DMS53 (cell line): ENCODE measurements at regions not wholly inside any gene's neighbourhood (a gene's known extent, or its start where the extent isn't known, plus 50 kb on each side); places are given as distances from the start of the nearest gene placed in this dataset.

ENCODE experiments used
- DNase-seq: peaks from one replicate; lab custom pipeline; 2025; lab: John Stamatoyannopoulos, UW

GRCh38 chr2:217525076-217525475 lies 477.7 kb downstream of the TNS1 start:
- no peak for DNase-seq

GRCh38 chr2:217523286-217523685 lies 479.5 kb downstream of the TNS1 start:
- no peak for DNase-seq

GRCh38 chr2:217521820-217522219 lies 481.0 kb downstream of the TNS1 start:
- no peak for DNase-seq

DNA sequence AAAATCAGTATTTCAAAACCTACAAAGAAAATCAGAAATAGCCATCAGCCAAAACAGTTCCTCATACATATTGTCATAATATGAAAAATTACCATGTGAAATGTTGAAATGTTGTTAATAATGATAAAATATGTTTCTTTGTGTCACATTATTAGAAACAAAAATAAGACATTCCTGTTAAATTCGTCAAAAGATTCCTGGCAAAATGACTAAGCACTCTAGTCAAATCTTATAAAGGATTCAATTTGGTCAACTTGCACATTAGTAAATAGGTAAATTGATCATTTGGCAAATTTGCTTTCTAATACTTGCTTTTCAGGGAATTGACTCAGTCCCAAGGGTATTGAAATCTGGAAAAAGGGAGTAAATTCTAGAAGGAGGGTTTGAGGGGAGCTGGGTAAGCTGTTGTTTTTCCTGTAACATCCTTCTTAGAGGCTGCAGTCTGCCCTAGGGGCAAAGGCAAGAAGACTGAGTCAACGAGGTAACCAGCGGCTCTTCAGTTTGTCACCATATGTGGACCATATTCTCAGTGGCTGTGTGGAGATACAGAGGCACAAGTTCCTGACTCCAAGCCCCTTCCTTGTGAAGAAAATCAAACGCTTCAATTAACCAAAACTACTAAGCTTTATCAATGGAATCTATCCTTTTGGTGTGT lies 482.3 kb downstream of the TNS1 start:
- DNase-seq: no peak

- DNase-seq: peak; percentile 11
Observed at GRCh38 chr2:217517402-217517801, 485.4 kb downstream of the TNS1 start.

DNA sequence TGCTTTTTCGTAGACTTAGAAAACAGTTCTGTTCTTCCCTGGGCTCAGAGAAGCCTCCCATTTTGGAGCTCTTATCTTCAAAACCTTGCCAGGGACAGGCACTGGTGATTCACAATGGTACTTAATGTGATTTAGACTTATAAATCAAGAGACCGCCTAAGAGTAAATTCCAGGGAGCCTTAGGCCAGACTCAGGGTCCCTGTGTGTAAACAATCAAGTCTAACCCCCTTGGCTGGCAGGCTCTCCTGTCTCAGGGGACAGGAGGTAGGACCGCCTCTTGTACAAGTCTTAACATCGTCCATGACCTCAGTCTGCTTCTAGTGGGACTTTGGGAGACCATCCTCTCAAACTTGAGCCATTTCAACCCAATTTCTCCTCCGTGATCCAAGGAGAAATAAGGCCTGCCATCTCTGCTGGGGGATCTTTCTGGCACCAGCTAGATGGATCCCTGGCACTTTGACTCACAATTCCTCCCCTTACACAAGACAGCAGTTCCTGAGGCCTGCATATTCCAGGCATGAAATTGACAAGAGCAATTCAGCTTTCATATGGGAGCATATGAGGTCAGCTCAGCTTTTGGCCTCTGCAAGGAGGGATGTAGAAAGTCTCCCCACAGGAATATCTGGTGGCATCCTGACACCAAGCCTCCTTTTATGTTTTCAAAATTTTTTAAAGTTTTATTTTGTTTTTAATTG lies 487.0 kb downstream of the TNS1 start:
- DNase-seq: no peak

GRCh38 chr2:217513258-217513657 lies 489.5 kb downstream of the TNS1 start:
- DNase-seq: no peak

- DNase-seq: no peak
Observed at GRCh38 chr2:217512728-217513127, 490.1 kb downstream of the TNS1 start.

DNA sequence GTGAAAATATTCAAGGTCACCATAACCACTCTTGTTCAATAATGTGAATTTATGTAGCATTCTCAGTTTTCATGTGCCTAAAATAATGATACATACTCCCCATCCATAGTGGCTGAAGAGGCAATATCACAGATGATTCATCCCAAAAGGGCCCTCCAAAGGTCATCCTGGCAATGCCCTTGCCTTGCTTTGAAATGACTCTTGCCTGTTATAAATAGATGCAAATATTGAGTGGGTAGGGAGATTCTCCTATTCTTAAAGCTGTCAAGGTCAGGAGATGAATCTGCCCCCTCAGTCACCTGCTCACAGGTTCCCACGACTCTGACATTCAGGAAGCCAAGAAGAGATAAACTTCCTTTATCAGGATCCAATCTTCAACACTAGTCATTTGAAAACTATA lies 490.5 kb downstream of the TNS1 start:
- peak; percentile 5 for DNase-seq

DNA sequence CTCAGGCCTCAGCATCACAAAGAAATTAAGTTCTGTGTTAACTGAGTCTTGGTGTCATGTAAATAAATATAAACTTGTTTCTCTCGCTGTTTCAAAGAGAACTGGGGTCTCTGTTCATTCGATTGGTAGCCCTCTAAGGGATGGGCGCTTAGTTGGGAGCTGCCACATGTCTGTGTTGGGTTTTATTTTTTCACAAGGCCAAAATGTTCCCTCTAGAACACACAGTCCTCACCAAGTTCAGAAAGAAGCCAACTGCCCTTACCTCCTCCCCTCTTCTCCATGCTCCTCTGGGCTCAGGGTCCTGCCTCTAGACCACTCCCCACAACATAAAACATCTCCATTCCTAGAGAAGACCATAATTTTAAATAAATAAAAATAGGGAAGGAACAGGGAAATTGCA lies 490.9 kb downstream of the TNS1 start:
- no peak for DNase-seq

- peak; percentile 87 for DNase-seq
Observed at GRCh38 chr2:217510771-217511291, 492.0 kb downstream of the TNS1 start.

- DNase-seq: no peak
Observed at GRCh38 chr2:217505303-217505702, 497.5 kb downstream of the TNS1 start.

DNA sequence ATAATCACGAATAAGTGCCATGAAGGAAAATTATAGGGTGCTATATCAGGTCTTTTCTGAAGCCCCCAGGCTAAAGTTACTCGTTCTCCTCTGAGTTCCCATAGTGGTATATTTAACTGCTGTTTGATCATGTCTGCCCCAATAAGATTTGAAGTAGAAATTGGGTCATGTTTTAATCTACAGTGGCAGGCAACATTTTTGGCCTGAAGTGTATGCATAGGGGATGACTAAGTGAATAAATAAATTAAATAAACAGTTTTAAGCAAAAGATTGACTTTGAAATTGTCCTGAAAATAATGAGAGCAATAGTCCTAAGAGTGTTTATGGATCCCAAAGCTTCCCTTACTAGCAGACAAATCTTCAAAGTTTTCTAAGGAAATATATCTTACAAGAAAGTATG lies 500.9 kb downstream of the TNS1 start:
- no peak for DNase-seq

- DNase-seq: no peak
Observed at GRCh38 chr2:217497843-217498377, 504.9 kb downstream of the TNS1 start.

GRCh38 chr2:217494557-217494956 lies 508.2 kb downstream of the TNS1 start:
- DNase-seq: no peak

GRCh38 chr2:217491271-217491670 lies 511.5 kb downstream of the TNS1 start:
- no peak for DNase-seq

- DNase-seq: no peak
Observed at GRCh38 chr2:217489145-217489960, 513.4 kb downstream of the TNS1 start.

GRCh38 chr2:217484046-217484445 lies 518.7 kb downstream of the TNS1 start:
- no peak for DNase-seq

DNA sequence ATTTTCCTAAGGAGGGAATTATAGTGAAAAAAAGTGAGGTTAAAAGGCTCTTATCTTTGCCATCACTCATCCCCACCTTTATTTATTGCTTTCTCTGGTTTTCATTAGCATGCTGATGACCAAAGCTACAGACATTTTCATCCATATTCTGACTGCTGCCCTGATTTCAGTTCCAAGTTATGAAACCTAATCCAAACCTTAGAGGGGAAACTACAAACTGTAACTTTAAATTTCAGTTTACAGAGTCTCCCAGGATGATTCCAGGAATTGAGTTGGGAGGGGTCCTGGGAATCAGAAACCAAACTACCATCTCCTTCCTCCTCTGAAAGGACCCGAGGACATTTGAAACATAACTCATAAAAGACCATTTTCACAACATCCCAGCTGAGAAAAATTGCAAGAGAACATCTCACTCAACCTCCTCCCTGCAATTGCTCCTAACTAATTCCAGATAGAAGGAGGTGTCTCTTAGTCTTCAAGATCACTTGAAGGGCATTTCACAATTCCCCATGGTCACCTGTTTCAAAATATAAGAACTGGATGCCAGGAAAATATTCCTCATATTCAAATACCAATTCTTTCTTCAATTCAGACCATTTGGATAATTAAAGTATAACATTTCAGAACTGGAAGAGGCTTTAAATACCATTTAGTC lies 520.6 kb downstream of the TNS1 start:
- no peak for DNase-seq

DNA sequence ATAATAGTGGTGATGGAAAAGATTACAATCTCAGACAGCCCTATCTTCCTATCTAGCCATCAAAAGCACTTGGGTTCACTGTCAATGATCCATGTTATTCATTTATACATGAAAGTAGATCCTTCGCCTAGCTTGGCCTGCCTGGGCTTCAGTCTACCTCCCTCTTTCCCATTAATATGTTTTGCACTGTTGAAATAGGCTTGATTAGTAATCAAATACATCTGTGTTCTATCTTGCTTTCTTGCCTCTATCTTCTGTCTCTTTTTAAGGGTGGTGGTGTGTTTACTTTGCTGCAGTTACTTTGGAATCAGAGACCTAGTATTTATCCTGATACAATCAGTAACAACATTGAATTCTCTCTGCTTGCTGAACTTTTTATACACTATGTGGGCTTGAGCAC lies 521.2 kb downstream of the TNS1 start:
- no peak for DNase-seq

- DNase-seq: no peak
Observed at GRCh38 chr2:217479566-217479965, 523.2 kb downstream of the TNS1 start.
